CD4-positive, CD25-positive, alpha-beta regulatory T cell (primary cell): ENCODE measurements at regions not wholly inside any gene's neighbourhood (a gene's known extent, or its start where the extent isn't known, plus 50 kb on each side); places are given as distances from the start of the nearest gene placed in this dataset.

Source experiments
- ATAC-seq, 2 donors: fragments of 150-1000 bp; cut with Tn5 transposase; one replicate each; pipeline ENCODE4 v1.10.0; 2021; ENCODE audit warnings: low read depth in 2 of 2, moderate number of reproducible peaks in 2 of 2, moderate library complexity in 1 of 2
- DNase-seq, 3 donors: peaks; one replicate each; pipeline versions ENCODE4 v3.0.0 to v3.0.0-alpha.2; 2012 to 2022; ENCODE audit warnings: mixed read lengths in 1 of 3
- H3K27ac ChIP-seq: one replicate; pipeline ENCODE4 v1.7.0; 2013; ENCODE audit warnings: mild to moderate bottlenecking, low read length; ENCODE audit not compliant: insufficient read depth, poor library complexity, severe bottlenecking
- H3K27me3 ChIP-seq: one replicate; pipeline ENCODE4 v1.7.0; 2013; ENCODE audit warnings: low read length; ENCODE audit not compliant: control insufficient read depth, insufficient read depth
- H3K36me3 ChIP-seq: one replicate; pipeline ENCODE4 v1.7.0; 2013; ENCODE audit warnings: mild to moderate bottlenecking, low read length, moderate library complexity; ENCODE audit not compliant: control insufficient read depth, insufficient read depth
- H3K4me1 ChIP-seq: 2 replicates; pipeline ENCODE4 v1.7.0; 2013; ENCODE audit warnings: mild to moderate bottlenecking, low read length; ENCODE audit not compliant: insufficient read depth, control insufficient read depth, poor library complexity, severe bottlenecking
- H3K4me3 ChIP-seq: one replicate; pipeline ENCODE4 v1.7.0; 2013; ENCODE audit warnings: low read depth, mild to moderate bottlenecking, low read length, moderate library complexity
- H3K9me3 ChIP-seq, 2 experiments: 1 replicate in 1 of 2; 2 replicates in 1 of 2; pipeline ENCODE4 v1.7.0; 2013; ENCODE audit warnings: low read length in 2 of 2, mild to moderate bottlenecking in 1 of 2, moderate library complexity in 1 of 2; ENCODE audit not compliant: control insufficient read depth in 2 of 2
- H3K27ac Mint-ChIP-seq, 3 donors: one replicate each; pipeline ENCODE4 v1.8.0; 2020 to 2022; ENCODE audit warnings: mild to moderate bottlenecking in 3 of 3, mixed read lengths in 3 of 3, moderate library complexity in 2 of 3
- H3K27me3 Mint-ChIP-seq: one replicate; pipeline ENCODE4 v1.8.0; 2022; ENCODE audit warnings: mild to moderate bottlenecking, mixed read lengths
- H3K36me3 Mint-ChIP-seq: one replicate; pipeline ENCODE4 v1.8.0; 2020; ENCODE audit warnings: mixed read lengths
- H3K4me1 Mint-ChIP-seq, 4 donors: one replicate each; pipeline ENCODE4 v1.8.0; 2020 to 2022; ENCODE audit warnings: mixed read lengths in 4 of 4, mild to moderate bottlenecking in 1 of 4
- H3K4me3 Mint-ChIP-seq, 4 donors: one replicate each; pipeline ENCODE4 v1.8.0; 2020 to 2022; ENCODE audit warnings: mild to moderate bottlenecking in 4 of 4, mixed read lengths in 4 of 4, moderate library complexity in 3 of 4
- H3K9me3 Mint-ChIP-seq, 7 donors: one replicate each; pipeline ENCODE4 v1.8.0; 2020 to 2022; ENCODE audit warnings: mixed read lengths in 7 of 7, mild to moderate bottlenecking in 3 of 7, moderate library complexity in 2 of 7

- H3K4me3 ChIP-seq: no peak overlapping the region
- H3K4me3 Mint-ChIP-seq: no peak overlapping the region
- no peaks in the 10 kb centered on the region for H3K9me3 ChIP-seq
- no peaks in the 10 kb centered on the region for H3K36me3 Mint-ChIP-seq
- peak overlapping the region in 1 of 3 donors; percentile 35 for H3K27ac Mint-ChIP-seq
- no peak for ATAC-seq
- H3K27me3 ChIP-seq: peaks cover 8% of the 10 kb centered on the region
- H3K4me1 ChIP-seq: no peaks in the 10 kb centered on the region
- H3K27ac ChIP-seq: no peak overlapping the region
- DNase-seq: no peak
- H3K36me3 ChIP-seq: no peaks in the 10 kb centered on the region
- peaks cover 34% of the 10 kb centered on the region for H3K27me3 Mint-ChIP-seq
- H3K9me3 Mint-ChIP-seq: peaks cover 0 to 2% (median 0%) of the 10 kb centered on the region in 7 donors
- no peaks in the 10 kb centered on the region for H3K4me1 Mint-ChIP-seq
These were observed 326.4 kb downstream of the SFMBT2 start for GRCh38 chr10:7084280-7085005.

- peaks cover 8% of the 10 kb centered on the region for H3K27me3 ChIP-seq
- H3K27ac Mint-ChIP-seq: no peak overlapping the region
- ATAC-seq (no peak), DNase-seq (no peak)
- no peaks in the 10 kb centered on the region for H3K9me3 ChIP-seq
- H3K4me1 Mint-ChIP-seq: no peaks in the 10 kb centered on the region
- H3K36me3 ChIP-seq: no peaks in the 10 kb centered on the region
- H3K27ac ChIP-seq: no peak overlapping the region
- H3K27me3 Mint-ChIP-seq: peaks cover 28% of the 10 kb centered on the region
- H3K4me3 ChIP-seq: no peak overlapping the region
- H3K4me3 Mint-ChIP-seq: no peak overlapping the region
- no peaks in the 10 kb centered on the region for H3K36me3 Mint-ChIP-seq
- H3K9me3 Mint-ChIP-seq: peaks cover 0 to 2% (median 0%) of the 10 kb centered on the region in 7 donors
- no peaks in the 10 kb centered on the region for H3K4me1 ChIP-seq
These were observed 327.9 kb downstream of the SFMBT2 start for GRCh38 chr10:7082967-7083366.

GRCh38 chr10:7077880-7078279 is 333.0 kb downstream of the SFMBT2 start:
- Histone ChIP-seq H3K4me1 (no peaks in the 10 kb centered on the region), H3K27ac (no peak overlapping the region), H3K9me3 (no peaks in the 10 kb centered on the region), H3K27me3 (peaks cover 12% of the 10 kb centered on the region), H3K36me3 (no peaks in the 10 kb centered on the region), H3K4me3 (no peak overlapping the region)
- H3K4me3 Mint-ChIP-seq: no peak overlapping the region
- DNase-seq (no peak), ATAC-seq (no peak)
- no peak overlapping the region for H3K27ac Mint-ChIP-seq
- peaks cover 26% of the 10 kb centered on the region for H3K27me3 Mint-ChIP-seq
- no peaks in the 10 kb centered on the region for H3K9me3 Mint-ChIP-seq
- no peaks in the 10 kb centered on the region for H3K36me3 Mint-ChIP-seq
- no peaks in the 10 kb centered on the region for H3K4me1 Mint-ChIP-seq

GRCh38 chr10:7075851-7076250 is 335.0 kb downstream of the SFMBT2 start:
- no peak for DNase-seq
- Histone ChIP-seq H3K36me3 (no peaks in the 10 kb centered on the region), H3K4me3 (no peak overlapping the region), H3K9me3 (no peaks in the 10 kb centered on the region), H3K27ac (no peak overlapping the region), H3K27me3 (peaks cover 8% of the 10 kb centered on the region), H3K4me1 (no peaks in the 10 kb centered on the region)
- peaks cover 20% of the 10 kb centered on the region for H3K27me3 Mint-ChIP-seq
- no peak for ATAC-seq
- no peak overlapping the region for H3K4me3 Mint-ChIP-seq
- no peak overlapping the region for H3K27ac Mint-ChIP-seq
- H3K9me3 Mint-ChIP-seq: peaks cover 0 to 2% (median 0%) of the 10 kb centered on the region in 7 donors
- no peaks in the 10 kb centered on the region for H3K36me3 Mint-ChIP-seq
- no peaks in the 10 kb centered on the region for H3K4me1 Mint-ChIP-seq

- Mint-ChIP-seq H3K4me3 (no peak overlapping the region), H3K27ac (no peak overlapping the region), H3K27me3 (peaks cover 20% of the 10 kb centered on the region), H3K36me3 (no peaks in the 10 kb centered on the region), H3K4me1 (no peaks in the 10 kb centered on the region), H3K9me3 (peaks cover 0 to 2% (median 0%) of the 10 kb centered on the region in 7 donors)
- H3K9me3 ChIP-seq: no peaks in the 10 kb centered on the region
- no peak for DNase-seq
- ATAC-seq: no peak
- H3K36me3 ChIP-seq: no peaks in the 10 kb centered on the region
- peaks cover 8% of the 10 kb centered on the region for H3K27me3 ChIP-seq
- no peaks in the 10 kb centered on the region for H3K4me1 ChIP-seq
- H3K27ac ChIP-seq: no peak overlapping the region
- H3K4me3 ChIP-seq: no peak overlapping the region
These were observed 335.7 kb downstream of the SFMBT2 start for GRCh38 chr10:7075110-7075509.

GRCh38 chr10:7071421-7071820 is 339.4 kb downstream of the SFMBT2 start:
- DNase-seq: no peak
- H3K36me3 ChIP-seq: no peaks in the 10 kb centered on the region
- Mint-ChIP-seq H3K4me3 (no peak overlapping the region), H3K27ac (no peak overlapping the region), H3K36me3 (no peaks in the 10 kb centered on the region), H3K27me3 (peaks cover 32% of the 10 kb centered on the region), H3K9me3 (peaks cover 0 to 3% (median 0%) of the 10 kb centered on the region in 7 donors), H3K4me1 (no peaks in the 10 kb centered on the region)
- H3K9me3 ChIP-seq: no peaks in the 10 kb centered on the region
- H3K27ac ChIP-seq: no peak overlapping the region
- H3K4me1 ChIP-seq: no peaks in the 10 kb centered on the region
- H3K4me3 ChIP-seq: no peak overlapping the region
- H3K27me3 ChIP-seq: peaks cover 8% of the 10 kb centered on the region
- no peak for ATAC-seq

GRCh38 chr10:7070950-7071349 is 339.9 kb downstream of the SFMBT2 start:
- H3K9me3 ChIP-seq: no peaks in the 10 kb centered on the region
- H3K4me3 Mint-ChIP-seq: no peak overlapping the region

GRCh38 chr10:7069706-7070105 is 341.1 kb downstream of the SFMBT2 start:
- no peak for DNase-seq
- H3K36me3 ChIP-seq: no peaks in the 10 kb centered on the region
- H3K27ac ChIP-seq: no peak overlapping the region
- Mint-ChIP-seq H3K4me1 (no peaks in the 10 kb centered on the region), H3K4me3 (no peak overlapping the region), H3K27me3 (peaks cover 16% of the 10 kb centered on the region), H3K36me3 (no peaks in the 10 kb centered on the region), H3K27ac (no peak overlapping the region), H3K9me3 (peaks cover 0 to 3% (median 0%) of the 10 kb centered on the region in 7 donors)
- H3K9me3 ChIP-seq: no peaks in the 10 kb centered on the region
- no peak for ATAC-seq
- H3K27me3 ChIP-seq: peaks cover 8% of the 10 kb centered on the region
- no peak overlapping the region for H3K4me3 ChIP-seq
- no peaks in the 10 kb centered on the region for H3K4me1 ChIP-seq

More at GRCh38 chr10:7070950-7071349, 339.9 kb downstream of the SFMBT2 start:
- no peak overlapping the region for H3K27ac Mint-ChIP-seq
- no peaks in the 10 kb centered on the region for H3K4me1 ChIP-seq
- H3K36me3 Mint-ChIP-seq: no peaks in the 10 kb centered on the region
- no peaks in the 10 kb centered on the region for H3K4me1 Mint-ChIP-seq
- ATAC-seq (no peak), DNase-seq (no peak)
- peaks cover 0 to 3% (median 0%) of the 10 kb centered on the region in 7 donors for H3K9me3 Mint-ChIP-seq
- H3K4me3 ChIP-seq: no peak overlapping the region
- H3K27me3 ChIP-seq: peaks cover 8% of the 10 kb centered on the region
- no peaks in the 10 kb centered on the region for H3K36me3 ChIP-seq
- H3K27ac ChIP-seq: no peak overlapping the region
- peaks cover 28% of the 10 kb centered on the region for H3K27me3 Mint-ChIP-seq
